Testis (tissue), 2 donors: ENCODE measurements at regions not wholly inside any gene's neighbourhood (a gene's known extent, or its start where the extent isn't known, plus 50 kb on each side); places are given as distances from the start of the nearest gene placed in this dataset.

Experiments used
- POLR2A ChIP-seq: fragments of 450-650 bp; IDR thresholded peaks from one replicate; pipeline ENCODE4 v1.6.1; 2017; ENCODE audit warnings: antibody characterized with exemption, mild to moderate bottlenecking, moderate library complexity
- TF ChIP-seq, protein P1 (sequence below), 3 experiments: fragments of 450-650 bp in 2 of 3; fragments of 200-600 bp in 1 of 3; sonication (generic) in 1 of 3; IDR thresholded peaks; one replicate each; pipeline ENCODE4 v1.5.1; 2016 to 2019; ENCODE audit warnings: antibody characterized with exemption in 3 of 3, mild to moderate bottlenecking in 2 of 3, moderate library complexity in 1 of 3

DNA sequence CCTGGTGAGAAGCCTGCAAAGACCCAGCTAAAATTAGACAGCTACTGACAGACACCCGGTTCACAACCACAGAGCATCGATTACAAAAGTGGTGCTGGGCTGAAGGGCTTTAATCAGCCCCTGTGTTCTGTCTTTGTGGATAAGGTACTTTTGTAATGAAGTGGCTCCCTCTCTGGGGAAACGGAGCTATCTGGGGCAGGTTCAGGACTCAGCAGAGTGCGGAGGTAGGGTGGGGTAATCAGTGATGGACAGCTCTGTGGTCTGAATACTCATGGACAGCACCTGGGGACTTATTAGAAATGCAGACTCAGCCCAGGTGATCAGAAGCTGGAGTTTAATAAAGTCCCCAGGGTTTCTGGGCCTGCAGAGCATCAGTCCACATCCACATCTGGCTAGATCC, 152.0 kb downstream of the MATN1 start:
- TF ChIP-seq, protein P1, sequence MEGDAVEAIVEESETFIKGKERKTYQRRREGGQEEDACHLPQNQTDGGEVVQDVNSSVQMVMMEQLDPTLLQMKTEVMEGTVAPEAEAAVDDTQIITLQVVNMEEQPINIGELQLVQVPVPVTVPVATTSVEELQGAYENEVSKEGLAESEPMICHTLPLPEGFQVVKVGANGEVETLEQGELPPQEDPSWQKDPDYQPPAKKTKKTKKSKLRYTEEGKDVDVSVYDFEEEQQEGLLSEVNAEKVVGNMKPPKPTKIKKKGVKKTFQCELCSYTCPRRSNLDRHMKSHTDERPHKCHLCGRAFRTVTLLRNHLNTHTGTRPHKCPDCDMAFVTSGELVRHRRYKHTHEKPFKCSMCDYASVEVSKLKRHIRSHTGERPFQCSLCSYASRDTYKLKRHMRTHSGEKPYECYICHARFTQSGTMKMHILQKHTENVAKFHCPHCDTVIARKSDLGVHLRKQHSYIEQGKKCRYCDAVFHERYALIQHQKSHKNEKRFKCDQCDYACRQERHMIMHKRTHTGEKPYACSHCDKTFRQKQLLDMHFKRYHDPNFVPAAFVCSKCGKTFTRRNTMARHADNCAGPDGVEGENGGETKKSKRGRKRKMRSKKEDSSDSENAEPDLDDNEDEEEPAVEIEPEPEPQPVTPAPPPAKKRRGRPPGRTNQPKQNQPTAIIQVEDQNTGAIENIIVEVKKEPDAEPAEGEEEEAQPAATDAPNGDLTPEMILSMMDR (IDR thresholded peaks at IDR 0.05) = no peak
- TF ChIP-seq POLR2A = no peak
